ENCODE measurements at regions not wholly inside any gene's neighbourhood (a gene's known extent, or its start where the extent isn't known, plus 50 kb on each side); places are given as distances from the start of the nearest gene placed in this dataset.

GRCh38 chr2:221833966-221834365 is 261.9 kb upstream of the EPHA4 start:
- DNase-seq (ENCODE audit: low read depth, low spot score) = no peak

DNA sequence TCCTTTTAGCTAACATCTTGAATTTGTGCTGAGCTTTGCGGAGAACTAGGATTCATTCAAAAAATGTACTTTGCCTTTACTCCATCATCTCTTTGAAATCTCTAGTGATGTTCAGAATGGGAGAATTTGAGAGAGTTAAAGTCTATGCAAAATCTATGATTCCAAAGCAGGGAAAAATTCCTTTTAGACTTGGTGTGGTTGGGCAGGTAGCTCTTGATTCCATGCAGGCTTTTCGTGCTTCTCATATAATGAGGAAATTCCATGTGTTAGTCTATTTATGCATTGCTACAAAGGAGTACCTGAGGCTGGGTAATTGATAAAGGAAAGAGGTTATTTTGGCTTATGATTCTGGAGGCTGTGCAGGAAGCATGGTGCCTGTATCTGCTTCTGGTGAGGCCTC is 258.9 kb upstream of the EPHA4 start:
- no peak for DNase-seq (ENCODE audit: low read depth, low spot score)

DNA sequence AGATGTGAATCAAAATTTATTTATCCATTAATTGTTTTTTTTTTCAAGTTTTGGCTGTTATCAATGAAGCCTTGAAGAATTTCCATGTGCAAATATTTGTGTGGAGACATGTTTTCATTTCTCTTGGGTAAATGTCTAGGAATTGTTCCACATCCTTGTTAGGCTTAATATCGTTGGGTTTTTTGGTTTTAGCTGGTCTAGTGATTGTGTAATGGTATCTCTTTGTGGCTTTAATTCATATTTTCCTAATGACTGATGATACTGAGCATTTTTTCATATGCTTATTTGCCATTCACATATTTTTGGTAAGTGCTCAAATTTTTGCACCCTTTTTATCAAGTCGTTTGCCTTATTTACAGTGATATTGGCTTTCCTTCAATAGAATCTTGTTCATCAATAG is 250.3 kb upstream of the EPHA4 start:
- no peak for DNase-seq (ENCODE audit: low read depth, low spot score)

DNA sequence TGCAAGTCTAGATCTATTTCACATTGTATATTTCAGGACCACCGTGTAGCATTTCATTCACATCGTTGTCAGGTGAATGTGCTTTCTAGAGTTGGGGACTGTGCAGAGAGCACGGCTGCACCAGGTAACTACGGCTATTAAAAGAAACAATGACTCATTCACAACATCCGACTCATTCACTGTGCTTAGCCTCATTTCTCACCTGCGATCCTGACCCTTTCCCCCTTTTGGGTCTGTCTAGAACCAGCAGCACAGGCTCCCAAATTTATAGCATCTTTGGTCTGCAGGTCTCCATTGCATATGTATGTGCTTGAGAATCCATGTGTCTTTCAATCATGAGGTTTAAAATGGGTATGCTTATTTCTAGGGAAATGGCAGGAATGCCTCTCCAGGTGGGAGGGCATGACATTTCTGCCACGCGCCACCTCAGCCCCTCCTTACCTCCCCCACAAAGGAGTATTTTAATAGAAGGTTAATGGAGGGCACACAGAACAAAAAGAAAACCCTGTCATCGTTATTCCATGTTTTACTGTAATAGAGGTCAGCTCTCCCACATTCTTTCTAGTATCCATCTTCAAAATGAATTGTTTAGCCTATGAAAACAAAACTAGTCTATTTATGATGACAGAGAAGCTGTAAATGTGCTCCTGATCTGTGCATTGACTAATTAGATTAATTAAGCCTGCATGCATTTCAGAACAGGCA is 246.7 kb upstream of the EPHA4 start:
- no peak for DNase-seq (ENCODE audit: low read depth, low spot score)

GRCh38 chr2:221817878-221818277 is 245.8 kb upstream of the EPHA4 start:
- no peak for DNase-seq (ENCODE audit: low read depth, low spot score)

- DNase-seq (ENCODE audit: low read depth, low spot score) = no peak
These were observed 244.9 kb upstream of the EPHA4 start for GRCh38 chr2:221817052-221817451.

DNA sequence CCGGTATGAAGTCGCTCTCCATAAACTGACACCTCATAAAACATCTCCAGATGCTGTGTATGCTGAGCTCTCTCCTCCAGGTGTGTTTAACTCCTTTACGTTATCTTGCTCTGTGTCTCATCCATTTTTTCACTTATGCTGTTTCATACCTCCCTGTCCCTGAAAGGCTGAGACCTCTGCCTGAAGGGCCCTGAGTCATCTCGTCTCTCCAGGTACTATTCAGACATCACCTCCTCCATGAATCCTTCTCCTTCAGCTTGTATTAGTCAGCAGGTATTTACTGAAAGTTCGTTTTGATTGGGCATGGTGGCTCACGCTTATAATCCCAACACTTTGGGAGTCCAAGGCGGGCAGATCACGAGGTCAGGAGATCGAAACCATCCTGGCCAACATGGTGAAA is 244.5 kb upstream of the EPHA4 start:
- DNase-seq (ENCODE audit: low read depth, low spot score) = no peak

GRCh38 chr2:221810650-221811049 is 238.5 kb upstream of the EPHA4 start:
- no peak for DNase-seq (ENCODE audit: low read depth, low spot score)

DNA sequence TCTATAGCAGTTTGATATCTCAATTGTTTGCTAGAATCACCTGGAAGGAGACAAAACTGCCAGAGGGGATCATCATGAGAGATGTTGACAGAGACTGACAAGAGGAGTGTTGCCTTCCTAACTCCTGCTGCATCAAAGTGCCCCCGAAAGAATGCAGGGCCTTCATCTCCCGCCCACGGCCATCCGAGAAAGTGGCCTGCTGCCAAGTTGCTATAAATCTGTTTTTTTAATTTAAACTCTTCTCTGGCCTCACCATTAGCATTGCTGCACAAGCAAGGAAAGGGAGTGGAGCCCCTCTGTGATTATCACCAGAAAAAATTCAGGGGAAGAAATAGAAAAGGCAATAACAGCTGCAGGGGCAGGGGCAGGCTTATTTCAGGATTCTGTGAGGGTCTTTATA is 238.1 kb upstream of the EPHA4 start:
- no peak for DNase-seq (ENCODE audit: low read depth, low spot score)

DNA sequence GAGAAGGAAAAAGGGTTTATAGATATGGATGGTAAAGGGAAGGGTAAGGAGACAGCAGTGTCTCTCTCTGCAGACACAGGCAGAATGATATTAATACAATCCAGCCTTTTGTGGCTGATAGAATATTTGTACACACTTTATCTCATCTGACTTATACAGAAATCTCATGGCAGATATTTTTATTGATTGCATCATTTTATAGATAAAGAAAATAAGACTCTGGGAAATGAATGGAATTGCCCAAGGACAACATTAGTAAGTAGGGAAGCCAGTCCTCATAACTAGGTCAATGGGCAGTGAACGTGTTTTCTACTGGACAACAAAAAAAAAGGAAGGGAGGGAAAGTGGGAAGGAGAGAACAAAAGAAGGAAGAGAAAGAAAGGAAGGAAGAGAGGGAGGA is 236.4 kb upstream of the EPHA4 start:
- no peak for DNase-seq (ENCODE audit: low read depth, low spot score)

DNA sequence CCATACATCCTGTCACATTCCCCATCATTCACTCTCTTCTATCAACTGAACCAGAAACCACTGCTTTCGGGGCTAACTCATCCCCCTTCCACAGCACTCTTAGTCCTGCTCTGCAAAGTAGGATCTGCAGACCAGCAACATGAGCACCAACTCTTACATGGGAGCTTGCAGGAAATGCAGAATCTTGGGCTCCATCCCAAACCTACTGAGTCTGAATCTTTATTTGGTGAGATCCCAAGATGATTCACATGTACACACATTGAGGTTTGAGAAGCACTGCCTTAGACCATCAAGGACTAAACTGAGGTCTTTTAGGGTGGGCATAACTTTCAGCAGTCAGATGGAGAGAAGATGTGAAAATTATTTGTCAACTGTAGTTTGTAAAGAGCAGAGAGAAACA is 235.6 kb upstream of the EPHA4 start:
- no peak for DNase-seq (ENCODE audit: low read depth, low spot score)

- DNase-seq (ENCODE audit: low read depth, low spot score) = no peak
These were observed 230.0 kb upstream of the EPHA4 start for GRCh38 chr2:221802089-221802488.

- no peak for DNase-seq (ENCODE audit: low read depth, low spot score)
These were observed 220.9 kb upstream of the EPHA4 start for GRCh38 chr2:221792971-221793521.

DNA sequence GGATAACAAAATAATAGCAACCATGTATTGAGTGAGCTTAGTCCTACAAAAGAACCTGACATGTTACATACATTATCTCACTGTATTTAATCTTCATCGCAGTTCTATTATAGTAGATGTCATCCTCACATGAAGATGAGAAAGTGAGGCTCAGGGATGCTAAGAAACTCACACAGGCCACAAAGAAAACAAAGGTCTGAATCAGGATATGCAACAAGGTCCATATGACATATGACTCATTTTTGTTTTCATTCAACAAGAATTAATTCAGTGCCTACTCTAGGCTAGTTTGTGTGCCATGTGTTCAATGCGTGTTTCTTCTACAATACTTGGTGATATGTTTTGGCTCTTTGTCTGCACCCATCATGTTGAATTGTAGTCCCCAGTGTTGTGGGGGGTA is 219.7 kb upstream of the EPHA4 start:
- DNase-seq (ENCODE audit: low read depth, low spot score) = no peak

- DNase-seq (ENCODE audit: low read depth, low spot score) = no peak
These were observed 215.5 kb upstream of the EPHA4 start for GRCh38 chr2:221787561-221787960.

DNA sequence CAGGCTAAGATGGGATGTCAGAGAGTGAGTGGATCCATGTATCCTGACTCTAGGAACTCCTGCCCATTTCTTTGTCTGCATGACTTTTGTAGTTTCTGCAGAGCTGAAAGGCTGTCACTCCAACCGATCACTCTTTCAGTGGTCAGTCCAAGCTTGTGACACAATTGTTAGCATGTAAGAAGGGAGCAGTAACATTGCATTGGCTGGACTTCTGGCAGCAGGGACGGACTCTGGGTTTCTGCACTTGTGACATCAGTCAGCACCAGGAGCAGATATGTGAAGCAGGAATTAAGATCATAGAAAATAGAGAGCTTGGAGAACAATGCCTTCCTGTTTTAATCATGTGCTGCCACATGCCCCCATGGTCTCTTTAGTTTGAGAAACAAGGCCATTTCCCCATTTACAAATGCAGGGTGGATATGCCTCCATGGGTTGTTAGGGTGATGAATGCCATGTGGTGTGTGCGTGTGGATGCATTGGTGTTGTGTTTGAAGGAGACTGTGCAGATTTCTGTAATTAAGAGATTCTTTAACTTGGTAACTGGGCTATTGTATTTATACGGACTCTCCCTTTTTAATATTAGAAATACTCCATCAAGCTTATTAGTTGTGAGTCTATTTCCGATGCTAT is 214.3 kb upstream of the EPHA4 start:
- DNase-seq (ENCODE audit: low read depth, low spot score) = no peak

- no peak for DNase-seq (ENCODE audit: low read depth, low spot score)
These were observed 208.2 kb upstream of the EPHA4 start for GRCh38 chr2:221780281-221780688.

DNA sequence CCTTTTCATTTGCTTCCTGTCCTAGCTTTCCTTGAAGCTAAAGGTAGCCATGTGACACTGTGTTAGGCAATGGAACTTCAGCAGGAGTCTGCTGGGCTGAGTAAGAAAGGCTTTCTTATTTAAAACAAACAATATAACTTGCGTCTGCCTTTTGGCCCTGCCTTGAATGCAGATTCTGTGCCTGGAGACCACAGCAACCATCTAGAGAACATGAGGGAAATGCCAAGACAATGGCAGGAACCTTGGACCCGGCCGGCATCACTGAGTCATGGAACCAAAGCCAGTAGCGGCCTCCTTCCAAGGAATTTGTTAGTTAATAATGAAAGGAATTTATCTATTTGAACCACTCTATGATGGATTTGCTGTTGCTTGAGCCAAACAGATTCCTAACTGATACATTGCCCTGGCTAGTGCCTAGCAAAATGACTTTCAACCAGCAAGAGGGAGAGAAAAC is 207.5 kb upstream of the EPHA4 start:
- DNase-seq (ENCODE audit: low read depth, low spot score) = no peak

DNA sequence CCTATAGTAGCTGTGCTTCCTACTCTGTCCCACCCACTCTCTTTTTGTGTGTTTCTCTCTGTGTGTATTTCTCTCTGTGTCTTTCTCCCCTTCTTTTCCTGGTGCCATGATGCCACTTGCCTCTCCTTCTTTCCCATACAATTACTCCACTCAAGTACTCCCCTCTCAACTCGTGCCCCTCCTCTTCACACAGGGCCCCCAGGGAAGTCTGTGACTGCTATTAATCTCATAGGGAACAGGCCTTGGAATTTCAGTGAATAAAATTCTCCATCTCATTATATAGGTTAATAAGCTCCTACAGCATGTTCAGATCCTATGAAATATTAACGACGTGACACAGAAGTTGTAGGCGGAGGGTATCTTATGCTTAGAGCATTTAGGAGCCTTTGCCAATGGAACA is 205.9 kb upstream of the EPHA4 start:
- DNase-seq (ENCODE audit: low read depth, low spot score) = no peak

GRCh38 chr2:221777119-221777518 is 205.0 kb upstream of the EPHA4 start:
- DNase-seq (ENCODE audit: low read depth, low spot score) = no peak

DNA sequence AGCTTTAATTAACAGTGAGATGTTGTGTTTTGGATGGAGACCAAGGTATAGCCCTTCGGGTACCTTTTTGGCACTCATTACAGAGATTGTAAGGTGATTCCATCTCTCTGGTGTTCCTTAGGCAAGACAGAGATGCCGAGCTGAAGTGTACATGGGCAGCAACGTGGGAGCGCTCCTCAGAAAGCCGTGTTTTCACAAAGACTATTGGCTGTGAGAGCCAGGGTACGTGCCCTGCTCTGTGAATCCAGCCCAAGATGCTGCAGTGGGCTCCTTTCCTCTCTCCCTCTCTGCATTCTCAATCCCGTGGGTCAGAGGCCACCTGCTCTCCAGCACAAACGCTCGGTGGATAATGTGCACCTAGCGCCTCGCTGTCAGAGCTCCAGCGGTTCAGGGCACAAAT is 203.0 kb upstream of the EPHA4 start:
- no peak for DNase-seq (ENCODE audit: low read depth, low spot score)

- no peak for DNase-seq (ENCODE audit: low read depth, low spot score)
These were observed 202.0 kb upstream of the EPHA4 start for GRCh38 chr2:221774136-221774535.

- no peak for DNase-seq (ENCODE audit: low read depth, low spot score)
These were observed 199.2 kb upstream of the EPHA4 start for GRCh38 chr2:221771297-221771696.
